Umbilical cord (tissue), 1 donor: ENCODE measurements at regions not wholly inside any gene's neighbourhood (a gene's known extent, or its start where the extent isn't known, plus 50 kb on each side); places are given as distances from the start of the nearest gene placed in this dataset.
"Not testable (repeated sequence)": the region's sequence is repeated elsewhere in the genome, so short reads cannot be mapped to it uniquely, and the experiment has no call there.

ENCODE experiments used
- DNase-seq: peaks from one replicate; pipeline ENCODE4 v3.0.0-alpha.2; 2015; ENCODE audit warnings: low spot score

DNA sequence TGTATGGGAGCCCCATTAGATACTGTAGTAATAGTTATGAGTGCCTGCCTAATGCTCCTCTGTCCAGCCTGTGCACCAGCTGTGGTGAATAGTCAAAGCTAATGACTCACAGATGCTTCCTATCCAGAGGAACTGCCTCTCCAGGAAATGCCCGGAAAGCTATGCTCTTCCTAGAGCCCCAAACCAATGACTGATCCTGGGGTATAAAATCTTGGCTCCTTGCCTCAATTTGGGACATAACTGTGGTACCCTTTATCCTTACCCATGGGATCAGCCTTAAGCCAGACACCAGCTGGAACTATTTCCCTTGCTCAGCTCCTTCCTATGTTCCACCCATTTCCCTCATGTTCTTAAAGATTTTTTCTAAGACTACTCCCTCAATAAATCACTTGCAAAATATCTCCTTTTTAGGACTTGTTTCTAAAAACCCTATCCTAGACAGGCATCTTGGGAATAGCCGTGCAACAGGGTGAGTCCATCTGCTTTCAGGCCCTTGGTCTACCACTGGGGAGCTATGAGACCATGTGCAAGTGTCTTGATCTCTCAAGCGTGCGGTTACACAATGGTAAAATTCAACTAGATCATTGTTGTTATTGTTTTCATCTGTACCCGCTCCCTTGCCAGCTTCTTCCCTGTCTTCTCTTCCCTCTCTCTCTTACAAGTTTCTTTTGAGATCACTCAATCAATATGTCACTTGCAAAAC lies 283.7 kb downstream of the BTBD3 start:
- DNase-seq, result peak; percentile 17

DNA sequence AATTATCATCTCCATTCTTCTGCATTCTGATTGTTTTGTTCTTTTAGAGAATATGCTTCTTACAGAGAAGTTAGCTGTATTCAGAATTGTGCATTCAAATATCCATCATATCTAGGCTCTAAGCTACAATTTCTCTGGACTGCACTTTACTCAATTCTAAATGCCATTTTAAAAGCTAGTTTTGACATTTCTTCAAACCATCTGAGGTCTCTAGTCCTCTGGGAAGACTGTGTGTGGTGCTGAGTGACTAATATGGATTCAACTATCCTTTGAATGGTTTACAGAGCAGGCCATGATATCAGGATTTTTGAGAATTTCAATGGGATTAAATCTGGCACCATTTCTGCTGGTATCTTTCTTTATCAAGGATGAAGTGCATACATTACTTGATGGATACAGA lies 285.7 kb downstream of the BTBD3 start:
- DNase-seq, result no peak

DNA sequence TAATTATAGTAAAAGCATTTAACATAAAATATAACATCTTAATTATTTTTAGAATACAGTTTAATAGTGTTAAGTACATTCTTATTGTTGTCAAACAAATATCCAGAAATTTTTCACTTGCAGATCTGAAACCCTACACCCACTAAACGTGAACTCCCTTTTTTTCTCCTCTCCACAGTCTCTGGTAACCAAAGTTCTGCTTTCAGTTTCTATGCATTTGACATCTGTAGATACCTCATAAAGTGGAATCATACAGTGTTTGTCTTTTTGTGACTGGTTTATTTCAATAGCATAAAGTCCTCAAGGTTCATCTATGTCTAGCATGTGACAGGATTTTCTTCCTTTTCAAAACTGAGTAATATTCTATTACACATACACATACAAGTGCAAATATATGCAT lies 286.3 kb downstream of the BTBD3 start:
- DNase-seq, result no peak

DNA sequence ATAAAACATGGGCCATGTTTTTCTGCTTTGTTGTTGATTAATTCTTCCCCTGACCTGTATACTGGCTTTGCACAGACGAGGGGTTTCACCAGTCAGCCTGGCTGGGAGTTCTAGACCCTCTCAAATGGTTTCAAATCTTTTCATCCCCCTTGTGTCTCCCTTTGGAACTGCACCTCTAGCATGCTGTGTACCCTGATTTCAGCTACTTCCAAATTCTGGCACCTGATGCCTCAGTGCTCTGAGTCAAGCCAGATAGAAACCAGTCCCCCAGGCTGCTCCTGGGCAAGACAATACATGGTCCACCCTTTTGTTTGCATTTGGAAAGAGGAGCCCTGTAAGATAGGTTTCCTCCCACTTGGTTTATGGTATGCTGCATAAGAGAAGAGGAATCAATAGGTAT lies 290.2 kb downstream of the BTBD3 start:
- DNase-seq, result peak; percentile 5

DNA sequence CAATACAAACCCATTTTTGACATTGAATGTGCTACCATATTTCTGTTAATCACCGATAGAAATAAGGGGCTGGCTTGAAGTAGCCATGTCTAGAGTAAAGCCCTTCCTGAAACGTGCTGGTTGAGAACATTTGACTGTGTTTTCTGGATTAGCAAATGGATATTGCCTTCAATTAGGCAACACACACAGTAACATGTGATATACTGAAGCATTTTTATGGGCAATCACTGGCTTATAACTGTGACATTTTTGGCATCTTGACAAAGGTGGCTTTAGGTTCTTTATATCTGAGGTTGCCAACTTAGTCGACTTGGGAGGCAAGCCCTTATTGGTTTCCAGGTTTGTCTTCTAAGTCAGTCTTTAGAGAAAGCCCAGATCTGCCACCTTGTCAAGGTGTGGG lies 292.9 kb downstream of the BTBD3 start:
- no peak for DNase-seq

DNA sequence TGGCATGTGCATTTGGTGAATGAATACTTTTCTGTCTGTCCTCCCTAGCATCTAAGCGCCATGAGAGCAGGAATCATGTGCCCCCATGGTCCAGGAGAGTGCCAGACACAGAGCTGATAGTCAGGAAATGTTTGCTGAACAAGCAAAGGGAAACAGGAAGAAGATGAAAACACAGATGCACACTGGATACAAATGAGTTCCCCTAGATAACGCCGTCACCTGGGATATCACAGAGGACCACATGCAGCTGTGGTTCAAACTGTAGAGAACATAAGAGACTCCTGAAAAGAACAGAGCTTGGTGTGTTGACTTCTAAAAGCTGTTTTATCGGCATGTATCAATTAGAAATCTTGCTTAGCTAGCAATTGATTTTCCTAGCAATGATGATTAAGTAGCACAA lies 293.7 kb downstream of the BTBD3 start:
- DNase-seq, result no peak

DNA sequence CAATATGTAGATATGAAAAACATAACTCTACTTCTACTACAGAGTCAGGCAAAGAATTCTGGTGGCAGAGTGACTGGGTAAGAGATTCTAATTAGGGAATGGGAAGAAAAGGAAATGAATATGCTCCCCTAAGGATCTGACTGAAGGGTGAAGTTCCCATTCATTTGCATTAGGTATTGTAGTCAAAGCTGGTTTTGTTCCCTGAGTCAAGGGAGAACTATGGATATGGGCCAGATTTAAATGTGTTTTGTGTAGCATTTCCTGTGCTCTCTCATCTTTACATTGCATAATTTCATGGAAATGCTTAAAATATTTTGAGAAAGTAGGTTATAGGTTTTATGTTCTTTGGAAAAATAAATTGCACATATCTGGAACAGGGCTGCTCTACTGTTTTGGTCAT lies 299.7 kb downstream of the BTBD3 start:
- no peak for DNase-seq

DNA sequence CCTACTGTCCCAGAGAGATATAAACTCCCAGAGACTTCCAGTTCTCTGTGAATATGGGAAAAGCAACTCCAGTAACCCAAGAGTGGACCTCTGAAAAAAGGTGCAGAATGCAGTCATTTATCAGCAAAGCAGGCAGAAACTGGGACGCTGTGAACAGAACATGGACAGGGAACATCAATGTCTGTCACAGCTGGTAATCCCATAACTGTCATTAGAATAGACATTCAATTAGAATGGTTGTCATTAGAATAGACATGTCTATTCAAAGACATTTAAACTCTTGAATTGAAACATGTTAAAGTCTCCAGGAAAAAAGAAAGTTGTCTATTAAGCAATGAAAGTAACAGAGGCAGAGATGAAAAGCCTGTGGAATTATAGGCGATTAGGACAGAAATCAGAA lies 302.1 kb downstream of the BTBD3 start:
- no peak for DNase-seq

DNA sequence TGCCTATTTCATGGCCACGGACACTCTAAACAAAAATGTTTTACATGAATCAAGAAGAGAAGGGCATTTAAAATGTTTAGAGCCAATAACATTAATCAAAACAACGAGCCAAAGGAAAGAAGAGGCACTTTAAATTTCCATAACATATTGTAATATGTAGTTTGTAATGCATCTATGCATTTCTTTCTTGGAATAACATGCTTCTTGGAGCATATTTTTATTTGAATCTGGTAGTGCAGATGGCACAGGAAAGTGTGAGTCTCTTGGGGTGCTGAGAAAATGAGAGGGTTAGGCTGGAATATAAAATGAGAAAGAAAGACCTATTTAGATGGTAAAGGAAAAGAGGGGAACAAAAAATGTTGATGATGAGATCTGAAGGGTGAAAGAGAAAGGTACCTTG lies 305.4 kb downstream of the BTBD3 start:
- DNase-seq, result no peak

DNA sequence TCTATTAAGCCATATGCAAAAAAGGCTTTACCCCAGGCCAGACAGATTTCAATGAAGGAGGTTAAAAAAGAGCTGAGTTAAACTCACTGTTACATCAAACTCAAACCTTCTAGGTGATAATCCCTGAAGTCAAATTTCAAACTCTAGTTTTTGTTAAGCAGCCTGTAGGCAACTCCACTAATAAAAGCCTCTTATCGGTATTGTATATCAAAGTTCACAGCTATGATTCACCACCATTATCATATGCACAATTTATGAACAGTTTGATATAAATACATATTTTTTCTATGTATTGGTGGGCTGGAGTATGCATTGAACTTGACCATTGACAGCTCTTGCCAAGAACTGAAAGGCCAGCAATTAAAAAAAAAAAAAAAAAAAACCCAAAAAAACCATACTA lies 308.2 kb downstream of the BTBD3 start:
- no peak for DNase-seq

DNA sequence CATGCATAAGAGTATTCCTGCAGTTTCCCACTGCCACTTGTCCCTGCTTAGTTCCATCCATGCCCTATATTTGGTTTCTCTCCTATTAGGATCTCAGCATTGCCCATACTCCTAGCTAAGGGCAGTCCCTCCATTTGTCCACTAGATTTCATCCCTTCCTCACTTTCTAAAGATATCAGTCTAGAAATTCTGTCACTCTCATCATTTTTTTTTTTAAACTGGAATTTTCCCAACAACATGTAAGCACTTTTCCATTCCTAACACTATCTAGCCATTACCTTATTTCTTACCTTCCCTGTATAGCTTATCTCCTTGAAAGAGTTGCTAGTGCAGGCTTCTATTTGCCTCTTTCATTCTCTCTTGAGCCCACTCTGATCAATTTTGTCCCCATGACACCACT lies 312.2 kb downstream of the BTBD3 start:
- no peak for DNase-seq

DNA sequence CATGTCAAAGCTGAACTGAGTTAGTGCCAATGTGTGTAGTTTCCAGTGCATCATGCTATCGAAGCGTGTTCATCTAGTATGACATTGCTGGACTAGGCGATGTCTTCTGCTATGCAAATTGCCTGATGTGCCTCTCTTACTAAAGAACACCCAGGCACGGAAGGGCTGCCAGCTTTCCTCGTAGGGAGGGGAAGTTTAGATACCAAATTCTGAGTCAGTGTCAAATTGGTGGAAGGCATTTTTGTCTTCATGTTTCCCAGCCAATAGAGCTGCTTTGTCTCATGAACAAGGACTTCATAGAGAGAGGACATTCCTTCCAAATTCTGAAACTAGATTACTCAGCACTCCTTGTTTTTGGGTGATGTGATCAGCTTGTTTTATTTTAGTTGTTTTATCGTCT lies 320.1 kb downstream of the BTBD3 start:
- DNase-seq, result peak; percentile 43

DNA sequence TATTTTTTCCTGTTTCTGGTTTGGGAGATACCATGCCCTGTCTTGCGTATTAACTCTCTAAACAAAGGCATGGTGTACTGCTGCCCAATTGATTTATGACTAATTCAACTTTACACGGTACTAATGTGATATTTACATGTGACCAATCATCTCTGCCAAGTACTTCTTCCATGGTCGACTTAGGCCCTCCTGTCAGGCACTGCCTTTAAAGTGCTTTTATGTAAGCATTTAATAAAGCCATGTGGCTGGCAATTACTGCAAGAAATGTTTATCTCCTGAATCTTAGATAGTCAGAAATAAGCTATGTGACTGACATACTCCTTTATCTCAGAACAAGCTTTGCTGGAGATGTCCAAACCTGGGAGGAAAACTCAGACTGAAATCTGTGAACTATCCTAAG lies 323.4 kb downstream of the BTBD3 start:
- DNase-seq, result peak; percentile 15

DNA sequence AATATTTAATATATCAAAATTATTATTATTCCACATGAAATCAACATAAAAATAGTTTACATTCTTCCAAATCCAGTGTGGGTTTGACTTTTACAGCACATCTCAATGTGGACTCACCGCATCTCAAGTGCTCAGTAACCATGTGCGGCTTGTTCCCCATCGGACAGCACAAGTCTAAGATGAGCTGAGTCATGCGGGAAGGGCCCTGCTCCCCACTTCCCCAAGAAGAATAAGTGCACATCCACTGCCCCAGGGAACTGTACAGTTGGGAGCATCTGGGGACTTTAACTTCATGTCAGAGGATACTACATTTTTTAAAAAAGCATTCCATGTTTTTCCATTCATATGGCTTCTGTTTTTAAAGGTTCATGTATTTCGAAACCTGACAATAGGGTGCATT lies 325.6 kb downstream of the BTBD3 start:
- no peak for DNase-seq

DNA sequence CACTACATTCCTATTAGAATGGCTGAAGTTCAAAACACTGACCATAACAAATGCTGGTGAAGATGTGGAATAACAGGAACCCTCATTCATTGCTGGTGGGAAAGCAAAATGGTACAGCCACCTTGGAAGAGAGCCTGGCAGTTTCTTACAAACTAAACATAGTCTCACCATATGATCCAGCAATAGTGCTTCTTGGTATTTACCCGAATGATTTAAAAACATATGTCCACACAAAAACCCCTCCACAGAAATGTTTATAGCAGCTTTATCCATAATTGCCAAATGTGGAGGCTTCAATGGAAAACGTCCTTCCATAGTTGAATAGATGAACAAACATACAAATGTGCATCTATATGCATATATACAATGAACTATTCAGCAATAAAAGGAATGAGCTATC lies 330.8 kb downstream of the BTBD3 start:
- no peak for DNase-seq

DNA sequence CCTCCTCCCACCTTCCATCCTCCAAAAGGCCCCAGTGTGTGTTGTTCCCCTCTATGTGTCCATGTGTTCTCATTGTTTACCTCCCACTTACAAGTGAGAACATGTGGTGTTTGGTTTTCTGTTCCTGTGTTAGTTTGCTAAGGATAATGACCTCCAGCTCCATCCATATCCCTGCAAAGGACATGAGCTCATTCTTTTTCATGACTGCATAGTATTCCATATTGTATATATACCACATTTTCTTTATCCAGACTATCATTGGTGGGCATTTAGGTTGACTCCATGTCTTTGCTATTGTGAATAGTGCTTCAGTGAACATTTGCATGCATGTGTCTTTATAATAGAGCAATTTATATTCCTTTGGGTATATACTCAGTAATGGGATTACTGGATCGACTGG lies 333.0 kb downstream of the BTBD3 start:
- DNase-seq, result not testable (repeated sequence)

DNA sequence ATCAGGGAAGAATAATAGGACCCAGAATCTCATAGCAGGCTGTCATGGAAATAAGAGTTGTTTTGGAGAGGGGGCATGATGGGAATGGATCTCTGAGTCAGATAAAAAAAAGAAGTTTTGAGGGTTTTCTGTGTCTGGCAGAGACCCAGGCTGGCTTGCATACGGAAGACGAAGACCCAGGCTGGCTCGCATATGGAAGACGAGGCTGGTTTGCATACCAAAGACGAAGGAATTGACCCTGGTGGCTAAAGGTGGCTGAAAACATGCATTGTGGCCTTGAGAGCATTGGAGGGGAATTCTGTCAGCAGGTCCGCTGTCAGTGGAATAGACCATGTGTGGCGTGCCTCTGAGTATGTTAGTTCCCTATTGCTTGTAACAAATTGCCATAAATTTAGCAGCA lies 335.1 kb downstream of the BTBD3 start:
- no peak for DNase-seq

DNA sequence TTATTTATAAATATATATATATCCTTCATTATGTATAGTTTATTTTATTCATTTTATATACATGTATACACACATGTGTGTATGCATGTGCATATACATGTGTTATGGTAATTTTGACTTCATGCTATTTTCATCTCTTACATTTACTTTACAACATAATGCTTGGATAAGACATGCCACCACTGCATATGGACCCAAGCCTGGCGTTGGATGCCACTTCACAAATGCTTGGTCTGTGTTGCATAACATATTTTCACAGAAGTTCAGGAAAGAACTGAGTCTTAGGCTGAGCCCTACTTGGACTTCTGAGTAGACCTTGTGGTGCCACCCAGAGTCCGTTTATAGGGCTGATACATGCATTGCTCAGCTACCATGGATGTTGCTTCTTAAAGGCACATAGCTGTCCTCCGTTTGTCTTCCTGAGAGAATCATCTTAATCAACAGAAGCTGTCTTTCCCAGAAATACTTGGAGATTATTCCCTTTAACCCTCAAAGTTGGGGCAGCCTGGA lies 337.8 kb downstream of the BTBD3 start:
- no peak for DNase-seq

DNA sequence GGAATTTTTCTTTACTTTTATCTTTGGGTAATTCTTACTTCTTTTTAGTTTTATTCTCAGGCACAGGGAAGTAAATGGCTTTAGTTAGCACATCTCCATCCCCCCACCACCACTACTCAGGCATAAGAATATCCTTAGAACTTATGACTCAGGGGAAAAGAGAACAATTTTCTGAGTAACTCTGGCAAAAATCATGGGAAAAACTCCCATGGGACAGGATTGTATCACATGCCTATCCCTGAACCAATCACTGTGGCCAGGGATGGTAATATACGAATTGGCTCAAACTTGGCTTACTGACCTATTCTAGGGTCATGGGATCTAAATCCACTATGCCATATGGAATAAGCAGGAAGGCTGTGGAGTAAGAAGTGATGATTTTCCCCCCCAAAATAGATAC lies 339.1 kb downstream of the BTBD3 start:
- no peak for DNase-seq

DNA sequence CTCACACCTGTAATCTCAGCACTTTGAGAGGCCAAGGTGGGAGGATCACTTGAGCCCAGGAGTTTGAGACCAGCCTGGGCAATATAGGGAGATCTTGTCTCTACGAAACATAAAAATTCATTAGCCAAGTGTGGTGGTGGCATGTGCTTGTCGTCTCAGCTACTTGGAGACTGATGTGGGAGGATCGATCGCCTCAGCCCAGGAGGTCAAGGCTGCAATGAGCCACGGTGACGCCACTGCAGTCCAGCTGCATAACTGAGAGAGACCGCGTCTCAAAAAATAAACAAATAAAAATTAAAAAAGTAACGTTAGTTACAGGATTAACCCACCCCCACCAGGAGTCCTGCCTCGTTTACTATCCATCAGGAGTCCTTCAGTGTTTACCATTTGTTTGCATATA lies 345.1 kb downstream of the BTBD3 start:
- no peak for DNase-seq

DNA sequence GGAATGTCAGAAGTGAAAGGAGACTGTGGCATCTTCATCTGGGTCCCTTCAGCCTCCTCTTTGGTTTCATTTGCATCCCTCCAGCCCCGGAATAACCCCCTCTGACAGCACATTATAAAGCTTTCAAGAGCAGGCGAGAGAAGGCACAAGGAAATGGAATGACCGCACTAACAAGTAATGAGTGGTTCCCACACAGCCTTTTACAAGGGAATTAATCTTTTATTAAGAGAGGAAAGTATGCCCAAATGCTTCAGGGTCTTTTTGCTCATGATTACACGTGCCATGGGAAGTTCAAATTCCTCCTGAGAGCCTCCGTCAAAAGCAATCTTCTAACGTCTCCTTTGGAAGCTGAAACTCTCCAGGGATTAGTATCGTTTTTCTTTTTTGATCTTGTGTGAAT lies 347.0 kb downstream of the BTBD3 start:
- DNase-seq, result no peak

DNA sequence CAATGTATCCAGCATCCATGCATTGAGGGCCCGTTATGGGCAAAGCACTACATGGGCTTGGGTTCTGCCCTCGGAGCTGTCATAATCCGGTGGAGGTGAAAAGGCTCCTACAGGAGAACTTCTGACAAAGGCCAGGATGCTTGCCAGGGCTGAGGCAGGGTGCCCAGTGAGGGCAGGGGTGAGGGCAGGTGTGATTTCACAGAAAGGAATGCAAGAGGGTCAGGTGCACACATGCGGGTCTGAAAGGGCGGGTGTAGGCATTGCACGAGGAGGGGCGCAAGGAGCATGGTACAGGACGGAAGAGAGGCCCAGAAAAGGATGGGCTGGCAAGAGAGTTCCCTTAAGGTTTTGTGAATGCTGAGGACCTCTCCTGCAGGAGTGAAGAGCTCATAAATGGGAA lies 348.0 kb downstream of the BTBD3 start:
- no peak for DNase-seq

DNA sequence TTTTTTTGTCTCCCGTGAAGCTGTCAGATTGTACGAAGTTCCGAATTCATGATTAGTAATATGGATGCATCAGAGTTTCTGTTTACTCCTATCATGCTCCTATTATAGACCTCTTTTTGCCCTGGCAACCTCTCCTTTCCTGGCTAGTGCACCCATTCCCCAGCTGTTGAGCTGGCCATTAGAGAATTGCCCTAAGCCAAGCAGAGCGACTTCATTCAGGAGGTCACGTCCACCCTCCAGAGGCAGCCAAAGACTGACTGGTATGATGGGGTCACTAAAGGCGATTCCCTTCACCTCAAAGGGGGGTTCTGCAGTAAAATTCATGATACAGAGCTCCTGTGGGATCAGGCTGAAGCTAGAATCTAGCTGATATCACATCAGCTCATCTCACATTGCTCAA lies 351.9 kb downstream of the BTBD3 start:
- DNase-seq, result no peak

DNA sequence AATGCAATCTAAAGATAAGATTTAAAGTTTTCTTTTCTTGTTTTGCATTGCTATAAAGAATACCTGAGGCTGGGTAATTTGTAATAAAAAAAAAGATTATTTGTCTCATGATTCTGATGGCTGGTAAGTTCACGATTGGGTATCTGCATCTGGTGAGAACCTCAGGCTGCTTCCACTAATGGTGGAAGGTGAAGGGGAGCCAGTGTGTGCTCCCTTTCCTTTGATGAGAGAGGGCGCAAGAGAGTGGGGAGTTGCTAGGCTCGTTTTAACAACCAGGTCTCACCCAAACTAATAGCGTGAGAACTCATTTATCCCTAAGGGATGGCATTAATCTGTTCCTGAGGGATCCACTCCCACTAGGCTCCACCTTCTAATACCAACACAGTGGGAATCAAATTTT lies 353.2 kb downstream of the BTBD3 start:
- no peak for DNase-seq
